Stimulated activated CD4-positive, alpha-beta T cell treated with anti-CD3 and anti-CD28 coated beads, Interleukin-2, amount 100 ng/mL, for 4 hours (primary cell): ENCODE measurements at regions not wholly inside any gene's neighbourhood (a gene's known extent, or its start where the extent isn't known, plus 50 kb on each side); places are given as distances from the start of the nearest gene placed in this dataset.
"Not testable (repeated sequence)": the region's sequence is repeated elsewhere in the genome, so short reads cannot be mapped to it uniquely, and the experiment has no call there.

Experiments used
- DNase-seq: peaks from one replicate; pipeline ENCODE4 v3.0.0-alpha.2; 2020; ENCODE audit warnings: low read depth

DNA sequence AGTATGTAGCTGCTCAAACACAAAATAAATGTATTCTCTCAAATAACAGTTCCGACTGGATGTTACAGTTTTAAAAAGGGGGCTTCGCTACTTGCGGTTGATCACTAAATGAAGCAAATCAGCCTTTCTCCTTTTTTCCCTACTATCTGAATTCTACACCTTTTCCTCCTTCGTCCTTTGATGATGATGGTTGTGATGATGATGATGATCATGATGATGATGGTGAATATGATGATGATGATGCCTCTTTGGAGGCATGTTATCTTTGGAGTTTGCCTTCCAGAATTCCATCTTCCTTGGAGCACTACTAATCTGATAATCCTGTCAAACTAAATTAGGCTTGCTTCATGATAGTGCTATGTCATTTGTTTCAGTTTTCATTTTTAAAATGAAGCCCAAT is 1073.3 kb downstream of the SOCS6 start:
- no peak for DNase-seq

DNA sequence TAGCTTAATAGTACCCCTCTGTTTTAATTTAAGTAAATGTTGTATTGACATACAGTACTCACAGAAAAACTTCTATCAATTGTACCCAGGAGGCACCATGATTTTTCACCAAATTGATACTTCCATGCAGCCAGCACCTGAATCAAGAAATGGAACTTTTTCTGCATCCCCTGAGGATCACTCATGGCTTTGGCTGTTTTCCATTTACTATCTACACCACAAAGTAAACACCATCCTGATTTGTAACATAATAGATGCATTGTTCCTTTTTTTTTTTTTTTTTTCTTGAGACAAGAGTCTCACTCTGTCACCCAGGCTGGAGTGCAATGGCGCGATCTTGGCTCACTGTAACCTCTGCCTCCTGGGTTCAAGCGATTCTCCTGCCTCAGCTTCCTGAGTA is 1066.8 kb downstream of the SOCS6 start:
- DNase-seq: not testable (repeated sequence)

DNA sequence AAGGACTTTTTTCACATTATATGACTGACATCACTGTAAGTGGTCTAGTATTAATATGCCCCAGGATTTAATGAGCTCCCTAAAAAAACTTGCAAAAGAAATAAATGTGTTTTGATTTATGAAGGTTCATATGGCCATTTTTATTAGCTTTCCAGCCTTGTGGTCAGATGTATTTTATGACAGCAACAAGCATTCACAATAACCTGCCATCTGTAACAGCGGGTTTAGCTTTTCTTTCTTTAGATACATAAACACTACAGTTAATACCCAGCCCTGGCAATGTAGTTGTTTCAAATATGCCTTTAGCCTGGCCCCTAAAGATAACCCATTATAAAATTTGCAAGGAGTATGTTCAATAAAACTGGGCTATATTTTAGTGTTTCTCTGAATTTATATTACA is 1063.8 kb downstream of the SOCS6 start:
- no peak for DNase-seq

DNA sequence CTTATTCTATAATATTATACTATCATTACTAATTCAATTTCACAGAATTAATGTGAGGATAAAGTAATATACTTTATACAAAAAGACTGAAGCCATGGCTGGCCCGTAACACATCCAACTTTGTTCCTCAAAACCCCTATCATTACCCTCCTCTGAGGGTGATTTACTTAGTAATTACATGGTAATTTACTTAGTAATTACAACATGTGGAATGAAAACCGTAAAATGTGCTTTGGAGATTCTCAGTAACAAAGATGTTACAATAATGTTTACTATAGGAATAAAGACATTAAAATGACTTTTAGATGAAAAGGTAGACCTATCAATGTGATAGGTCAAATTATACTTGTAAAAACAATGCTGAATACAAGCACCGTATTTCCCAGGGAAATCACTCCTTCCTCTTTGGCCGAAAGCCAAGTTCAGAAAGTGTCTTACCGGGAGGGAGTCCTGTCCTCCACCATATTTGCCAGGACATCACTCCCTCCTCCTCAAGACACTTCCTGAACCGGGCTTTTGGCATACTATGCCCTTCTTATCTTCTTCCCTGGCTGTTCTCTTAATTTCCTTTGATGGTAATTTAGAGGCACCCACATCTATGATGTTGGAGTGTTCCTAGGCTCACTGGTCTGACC is 1047.8 kb downstream of the SOCS6 start:
- DNase-seq: no peak

- no peak for DNase-seq
Observed at GRCh38 chr18:71329563-71329962, 1040.7 kb downstream of the SOCS6 start.

GRCh38 chr18:71329114-71329513 is 1040.3 kb downstream of the SOCS6 start:
- DNase-seq: no peak

- no peak for DNase-seq
Observed at GRCh38 chr18:71327850-71328249, 1039.0 kb downstream of the SOCS6 start.

GRCh38 chr18:71327441-71327840 is 1038.6 kb downstream of the SOCS6 start:
- DNase-seq: no peak

DNA sequence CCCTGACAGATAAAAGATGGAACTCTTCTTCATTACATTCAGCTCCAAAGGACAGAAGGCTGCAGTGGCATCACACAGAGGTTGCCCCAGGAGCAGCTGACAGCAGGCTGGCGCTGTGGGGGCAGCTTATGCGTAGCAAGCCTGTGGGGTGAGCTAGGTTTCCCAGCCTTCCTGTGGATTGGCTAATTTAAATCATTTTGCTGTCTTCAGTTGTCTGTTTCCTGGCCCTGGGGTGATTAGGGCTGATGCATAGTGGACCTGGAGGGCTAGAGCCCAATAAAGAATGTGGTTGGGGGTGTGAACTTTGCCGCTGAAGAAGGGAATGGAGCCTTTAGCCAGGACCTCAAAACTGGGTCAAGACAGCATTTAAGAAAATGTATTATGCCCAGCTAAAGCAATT is 1038.0 kb downstream of the SOCS6 start:
- no peak for DNase-seq

- DNase-seq: no peak
Observed at GRCh38 chr18:71324356-71324755, 1035.5 kb downstream of the SOCS6 start.

DNA sequence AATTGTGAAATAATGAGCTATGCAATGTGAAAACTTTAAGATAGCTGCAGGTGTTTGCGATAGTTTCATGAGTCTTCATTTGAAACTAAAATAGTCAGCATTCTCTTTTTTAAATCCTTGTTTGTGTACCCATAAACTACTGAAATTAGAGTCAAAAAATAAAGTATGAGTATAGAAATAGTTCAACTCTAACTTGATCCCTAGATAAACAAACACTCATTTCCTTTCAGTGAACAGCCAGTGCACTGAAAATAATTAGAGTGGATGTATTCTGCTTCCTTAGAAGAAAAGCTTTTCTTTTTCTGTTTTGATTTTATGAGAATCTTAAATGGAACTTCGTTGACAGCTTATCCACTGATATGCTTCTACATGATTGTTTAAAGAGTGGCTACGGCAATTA is 1033.4 kb downstream of the SOCS6 start:
- DNase-seq: no peak

DNA sequence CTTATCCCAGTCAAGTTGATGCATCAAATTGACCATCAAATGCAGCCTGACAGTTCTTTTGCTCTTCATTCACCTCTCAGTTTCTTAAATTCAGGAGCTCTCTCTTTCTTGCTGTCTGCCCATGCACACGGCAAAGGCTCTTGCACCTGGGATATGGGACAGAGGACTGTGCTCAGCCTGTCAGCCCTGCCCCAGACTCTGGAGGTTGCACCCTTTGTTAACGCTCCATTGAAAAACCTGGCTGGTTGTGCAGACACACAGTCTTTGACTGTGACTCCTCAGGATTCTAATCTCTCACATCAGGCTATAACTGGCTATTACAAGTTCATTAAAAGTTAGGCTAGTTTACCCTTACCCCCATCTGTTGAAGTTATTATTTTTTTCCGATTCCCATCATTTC is 1032.5 kb downstream of the SOCS6 start:
- no peak for DNase-seq

- no peak for DNase-seq
Observed at GRCh38 chr18:71304856-71305255, 1016.0 kb downstream of the SOCS6 start.

DNA sequence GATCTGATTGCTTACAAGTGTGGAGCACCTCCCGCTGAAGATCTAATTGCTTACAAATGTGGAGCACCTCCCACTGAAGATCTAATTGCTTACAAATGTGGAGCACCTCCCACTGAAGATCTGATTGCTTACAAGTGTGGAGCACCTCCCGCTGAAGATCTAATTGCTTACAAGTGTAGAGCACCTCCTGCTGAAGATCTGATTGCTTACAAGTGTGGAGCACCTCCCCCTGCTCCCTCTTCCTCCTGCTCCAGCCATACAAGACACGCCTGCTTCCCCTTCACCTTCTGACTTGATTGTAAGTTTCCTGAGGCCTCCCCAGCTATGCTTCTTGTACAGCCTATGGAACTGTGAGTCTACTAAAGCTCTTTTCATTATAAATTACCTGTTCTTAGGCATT is 1014.9 kb downstream of the SOCS6 start:
- not testable (repeated sequence) for DNase-seq

GRCh38 chr18:71301596-71301995 is 1012.8 kb downstream of the SOCS6 start:
- no peak for DNase-seq

GRCh38 chr18:71294201-71294600 is 1005.4 kb downstream of the SOCS6 start:
- DNase-seq: not testable (repeated sequence)

DNA sequence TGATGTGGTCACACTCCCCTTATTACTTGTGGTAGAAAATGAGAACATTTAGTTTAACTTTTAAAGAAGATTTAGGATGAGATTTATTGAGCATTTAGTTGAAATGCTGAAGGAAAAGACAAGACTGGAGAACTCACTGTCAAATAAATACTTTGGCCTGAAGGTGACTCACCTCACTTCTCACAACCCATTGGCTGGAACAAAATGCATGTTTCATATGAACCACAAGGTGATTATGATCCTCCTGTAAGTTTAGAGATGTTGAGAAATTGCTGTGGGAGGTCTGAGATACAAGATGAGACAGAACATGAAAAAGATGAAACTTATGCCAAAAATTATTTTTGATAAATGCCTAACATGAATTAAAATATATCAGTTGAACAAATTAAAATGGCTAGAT is 1004.5 kb downstream of the SOCS6 start:
- no peak for DNase-seq

DNA sequence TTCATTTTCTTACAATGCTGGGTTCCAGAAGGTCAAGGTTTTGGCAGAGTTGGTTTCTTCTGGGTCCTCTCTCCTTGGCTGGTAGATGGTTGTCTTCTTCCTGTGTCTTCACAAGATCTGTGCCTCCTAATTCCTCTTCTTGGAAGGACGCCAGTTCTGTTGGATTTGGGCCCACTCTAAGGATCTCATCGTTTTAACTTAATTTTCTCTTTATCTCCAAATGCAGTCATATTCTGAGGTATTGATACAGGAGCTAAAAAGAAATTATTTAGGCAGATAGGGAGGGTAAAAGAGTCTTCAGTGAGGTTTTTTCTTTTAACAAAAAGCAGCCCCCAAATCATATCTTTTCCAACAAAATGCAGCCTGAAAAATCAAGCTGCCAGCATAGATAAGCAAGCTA is 998.4 kb downstream of the SOCS6 start:
- DNase-seq: no peak

- DNase-seq: no peak
Observed at GRCh38 chr18:71252351-71252865, 963.6 kb downstream of the SOCS6 start.

- no peak for DNase-seq
Observed at GRCh38 chr18:71250191-71250590, 961.3 kb downstream of the SOCS6 start.

- DNase-seq: no peak
Observed at GRCh38 chr18:71249791-71250190, 960.9 kb downstream of the SOCS6 start.

- no peak for DNase-seq
Observed at GRCh38 chr18:71242981-71243380, 954.1 kb downstream of the SOCS6 start.

DNA sequence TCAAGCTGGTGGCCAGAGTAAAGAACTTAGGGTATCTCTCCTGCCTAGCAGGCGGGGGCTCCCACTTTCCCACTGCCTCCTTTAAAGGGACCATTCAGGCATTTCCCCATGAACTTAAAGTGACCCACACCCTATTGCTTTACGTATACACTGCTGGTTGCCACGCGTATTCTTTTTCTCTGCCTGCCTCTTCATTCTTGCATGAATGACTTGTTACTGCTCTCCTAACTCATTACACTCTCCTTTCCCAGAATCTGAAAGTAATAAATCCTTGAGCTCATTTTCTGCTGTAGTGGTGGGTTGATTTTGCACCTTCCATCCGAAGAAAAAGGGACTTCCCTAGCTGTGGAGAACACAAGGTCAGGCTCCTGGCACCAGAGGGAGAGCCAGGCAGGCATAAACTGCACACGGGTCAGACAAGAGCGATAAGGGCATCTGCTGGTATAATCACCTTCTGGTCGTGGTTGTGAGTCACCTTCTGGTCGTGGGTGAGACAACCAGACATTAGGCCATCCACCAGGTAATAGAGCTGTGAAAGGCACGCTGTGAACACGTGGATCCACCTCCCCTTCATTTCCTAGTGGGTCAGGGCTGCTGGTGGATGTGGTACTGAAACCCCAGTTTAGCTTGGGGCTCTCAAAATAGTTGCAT is 950.3 kb downstream of the SOCS6 start:
- DNase-seq: no peak

DNA sequence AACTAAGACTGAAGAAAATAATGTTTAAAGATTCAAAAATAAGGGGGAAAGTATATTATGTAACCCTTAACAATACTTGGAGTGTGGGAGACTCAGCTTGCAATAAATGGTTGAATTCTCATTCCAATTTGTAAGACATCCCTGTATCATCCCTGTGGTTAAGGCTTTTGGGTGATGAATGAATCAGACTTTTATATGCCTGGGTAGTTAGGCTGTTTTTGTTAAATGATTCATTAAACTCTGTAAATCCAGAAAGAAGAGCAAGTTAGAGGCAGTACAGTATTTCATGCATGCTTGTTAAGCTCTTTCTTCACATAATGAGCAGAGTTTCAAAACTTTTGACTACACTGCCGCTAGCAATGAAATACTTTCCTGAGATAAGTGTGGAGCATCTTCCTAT is 948.8 kb downstream of the SOCS6 start:
- DNase-seq: no peak
